Panc1 (cell line): ENCODE measurements at regions not wholly inside any gene's neighbourhood (a gene's known extent, or its start where the extent isn't known, plus 50 kb on each side); places are given as distances from the start of the nearest gene placed in this dataset.

Source experiments
- ATAC-seq: fragments of 200-7000 bp; cut with Tn5 transposase; 2 replicates; pipeline ENCODE4 v1.9.1; 2020; ENCODE audit warnings: mild to moderate bottlenecking, moderate library complexity
- BruUV-seq: library from RNA; stranded (reverse); fragments of 400-500 nt; replicated peaks from 2 replicates; lab custom pipeline; 2021; lab: Mats Ljungman, UMichigan
- CTCF ChIA-PET: fragments of 300-600 bp; sonication (Branson Sonifier 250); formaldehyde crosslinking; loops from one replicate; lab custom pipeline; 2022; ENCODE audit warnings: antibody characterized with exemption; lab: Charles Lee
- POLR2A ChIA-PET: fragments of 300-600 bp; sonication (Branson Sonifier 250); formaldehyde crosslinking; loops from one replicate; lab custom pipeline; 2022; ENCODE audit warnings: antibody characterized with exemption; lab: Charles Lee
- DNase-seq: peaks from one replicate; pipeline ENCODE4 v3.0.0-alpha.2; 2010; ENCODE audit warnings: low read depth, low spot score
- H3K27ac ChIP-seq: 2 replicates; pipeline ENCODE4 v1.5.1; 2011; ENCODE audit warnings: mild to moderate bottlenecking, low read length, inconsistent platforms
- H3K27me3 ChIP-seq: fragments of 200-500 bp; sonication (Bioruptor generic); 2 replicates; pipeline ENCODE4 v1.6.0; 2014; ENCODE audit warnings: low read length, inconsistent platforms; ENCODE audit not compliant: control insufficient read depth, insufficient read depth
- H3K36me3 ChIP-seq: fragments of 200-500 bp; sonication (Bioruptor generic); 2 replicates; pipeline ENCODE4 v1.5.1; 2014; ENCODE audit warnings: inconsistent platforms, mild to moderate bottlenecking, low read length, moderate library complexity; ENCODE audit not compliant: control insufficient read depth, insufficient read depth
- H3K4me1 ChIP-seq: 2 replicates; pipeline ENCODE4 v1.5.1; 2011; ENCODE audit warnings: inconsistent platforms, mild to moderate bottlenecking, low read length, moderate library complexity; ENCODE audit not compliant: control insufficient read depth, insufficient read depth
- H3K4me3 ChIP-seq, 2 experiments: 2 replicates each; pipeline ENCODE4 v1.5.1; 2011 to 2012; ENCODE audit warnings: low read depth in 2 of 2, low read length in 2 of 2, mild to moderate bottlenecking in 2 of 2, inconsistent platforms in 1 of 2, moderate library complexity in 1 of 2
- H3K9me3 ChIP-seq: fragments of 200-500 bp; sonication (Bioruptor generic); 2 replicates; pipeline ENCODE4 v1.5.1; 2014; ENCODE audit warnings: low read depth, mild to moderate bottlenecking, inconsistent platforms, low read length, moderate library complexity; ENCODE audit not compliant: control insufficient read depth, insufficient read depth
- POLR2AphosphoS5 ChIP-seq: IDR thresholded peaks from 2 replicates; pipeline ENCODE4 v1.6.1; 2012; ENCODE audit warnings: mild to moderate bottlenecking, low read depth, low read length, moderate library complexity
- SIN3A ChIP-seq: IDR thresholded peaks from 2 replicates; pipeline ENCODE4 v1.6.1; 2012; ENCODE audit warnings: low read depth, mild to moderate bottlenecking, low read length, moderate library complexity, borderline replicate concordance; ENCODE audit not compliant: insufficient read depth
- TCF7L2 ChIP-seq: IDR thresholded peaks from 2 replicates; pipeline ENCODE4 v1.6.1; 2011; ENCODE audit warnings: mild to moderate bottlenecking, low read depth, low read length, inconsistent platforms
- in situ Hi-C: cut with HindIII; loops from 2 replicates; pipeline ENCODE4 v1.10.0; 2016; ENCODE audit warnings: low sequenced_read_pairs, low pct_unique_long_range_greater_than_20kb
- intact Hi-C: fragments of 100-400 bp; cut with micrococcal nuclease; formaldehyde crosslinking; loops from one replicate; pipeline ENCODE4 v1.10.0; 2022; ENCODE audit not compliant: unreplicated experiment
- TF ChIP-seq, protein P1 (sequence below): fragments of 450-650 bp; IDR thresholded peaks from 2 replicates; pipeline ENCODE4 v1.5.1; 2017; ENCODE audit warnings: mild to moderate bottlenecking
- TF ChIP-seq, protein P2 (sequence below), 2 experiments: IDR thresholded peaks; 2 replicates each; pipeline ENCODE4 v1.6.1; 2011 to 2012; ENCODE audit warnings: low read depth in 2 of 2, control low read depth in 1 of 2, low read length in 1 of 2, mild to moderate bottlenecking in 1 of 2, moderate library complexity in 1 of 2; ENCODE audit not compliant: insufficient read depth in 1 of 2

DNA sequence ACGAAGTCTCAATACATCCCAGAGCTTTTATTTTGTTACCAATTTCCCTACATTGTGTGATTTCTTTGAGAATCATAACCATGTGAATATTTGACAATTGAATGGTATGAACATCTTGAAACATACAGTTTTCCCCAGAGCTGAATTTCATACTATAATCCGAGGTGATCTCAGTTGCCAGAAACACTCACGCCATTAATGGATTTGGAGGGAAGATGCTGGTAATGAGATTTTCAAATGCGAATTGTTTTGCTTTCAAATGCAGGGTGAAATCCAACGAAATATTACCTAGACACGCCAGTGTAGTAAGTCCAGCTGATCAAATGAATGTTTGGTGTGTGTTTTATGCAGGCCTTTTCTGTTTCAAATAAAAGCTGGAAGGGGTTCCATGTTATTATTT lies 277.8 kb upstream of the CDH5 start:
- BruUV-seq = no TSS peak
- ATAC-seq (no peak), DNase-seq (no peak)
- Histone ChIP-seq H3K4me1 (no peaks in the 10 kb centered on the region), H3K4me3 (no peak overlapping the region), H3K36me3 (no peaks in the 10 kb centered on the region), H3K27ac (no peak overlapping the region), H3K27me3 (no peaks in the 10 kb centered on the region), H3K9me3 (no peaks in the 10 kb centered on the region)
- TF ChIP-seq, protein P1, sequence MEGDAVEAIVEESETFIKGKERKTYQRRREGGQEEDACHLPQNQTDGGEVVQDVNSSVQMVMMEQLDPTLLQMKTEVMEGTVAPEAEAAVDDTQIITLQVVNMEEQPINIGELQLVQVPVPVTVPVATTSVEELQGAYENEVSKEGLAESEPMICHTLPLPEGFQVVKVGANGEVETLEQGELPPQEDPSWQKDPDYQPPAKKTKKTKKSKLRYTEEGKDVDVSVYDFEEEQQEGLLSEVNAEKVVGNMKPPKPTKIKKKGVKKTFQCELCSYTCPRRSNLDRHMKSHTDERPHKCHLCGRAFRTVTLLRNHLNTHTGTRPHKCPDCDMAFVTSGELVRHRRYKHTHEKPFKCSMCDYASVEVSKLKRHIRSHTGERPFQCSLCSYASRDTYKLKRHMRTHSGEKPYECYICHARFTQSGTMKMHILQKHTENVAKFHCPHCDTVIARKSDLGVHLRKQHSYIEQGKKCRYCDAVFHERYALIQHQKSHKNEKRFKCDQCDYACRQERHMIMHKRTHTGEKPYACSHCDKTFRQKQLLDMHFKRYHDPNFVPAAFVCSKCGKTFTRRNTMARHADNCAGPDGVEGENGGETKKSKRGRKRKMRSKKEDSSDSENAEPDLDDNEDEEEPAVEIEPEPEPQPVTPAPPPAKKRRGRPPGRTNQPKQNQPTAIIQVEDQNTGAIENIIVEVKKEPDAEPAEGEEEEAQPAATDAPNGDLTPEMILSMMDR = no peak
- TF ChIP-seq, protein P2, sequence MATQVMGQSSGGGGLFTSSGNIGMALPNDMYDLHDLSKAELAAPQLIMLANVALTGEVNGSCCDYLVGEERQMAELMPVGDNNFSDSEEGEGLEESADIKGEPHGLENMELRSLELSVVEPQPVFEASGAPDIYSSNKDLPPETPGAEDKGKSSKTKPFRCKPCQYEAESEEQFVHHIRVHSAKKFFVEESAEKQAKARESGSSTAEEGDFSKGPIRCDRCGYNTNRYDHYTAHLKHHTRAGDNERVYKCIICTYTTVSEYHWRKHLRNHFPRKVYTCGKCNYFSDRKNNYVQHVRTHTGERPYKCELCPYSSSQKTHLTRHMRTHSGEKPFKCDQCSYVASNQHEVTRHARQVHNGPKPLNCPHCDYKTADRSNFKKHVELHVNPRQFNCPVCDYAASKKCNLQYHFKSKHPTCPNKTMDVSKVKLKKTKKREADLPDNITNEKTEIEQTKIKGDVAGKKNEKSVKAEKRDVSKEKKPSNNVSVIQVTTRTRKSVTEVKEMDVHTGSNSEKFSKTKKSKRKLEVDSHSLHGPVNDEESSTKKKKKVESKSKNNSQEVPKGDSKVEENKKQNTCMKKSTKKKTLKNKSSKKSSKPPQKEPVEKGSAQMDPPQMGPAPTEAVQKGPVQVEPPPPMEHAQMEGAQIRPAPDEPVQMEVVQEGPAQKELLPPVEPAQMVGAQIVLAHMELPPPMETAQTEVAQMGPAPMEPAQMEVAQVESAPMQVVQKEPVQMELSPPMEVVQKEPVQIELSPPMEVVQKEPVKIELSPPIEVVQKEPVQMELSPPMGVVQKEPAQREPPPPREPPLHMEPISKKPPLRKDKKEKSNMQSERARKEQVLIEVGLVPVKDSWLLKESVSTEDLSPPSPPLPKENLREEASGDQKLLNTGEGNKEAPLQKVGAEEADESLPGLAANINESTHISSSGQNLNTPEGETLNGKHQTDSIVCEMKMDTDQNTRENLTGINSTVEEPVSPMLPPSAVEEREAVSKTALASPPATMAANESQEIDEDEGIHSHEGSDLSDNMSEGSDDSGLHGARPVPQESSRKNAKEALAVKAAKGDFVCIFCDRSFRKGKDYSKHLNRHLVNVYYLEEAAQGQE (IDR thresholded peaks at IDR 0.05; ENCODE audit: insufficient read depth in 1 of 2, low read depth in 2 of 2, low read length in 1 of 2) = no peak
- no peak for TF ChIP-seq POLR2AphosphoS5
- no peak for TF ChIP-seq TCF7L2
- no peak for TF ChIP-seq SIN3A
- ChIA-PET CTCF (no interaction called here), POLR2A (no interaction called here)
- in situ Hi-C loops (no loop called here), intact Hi-C loops (no loop called here)

DNA sequence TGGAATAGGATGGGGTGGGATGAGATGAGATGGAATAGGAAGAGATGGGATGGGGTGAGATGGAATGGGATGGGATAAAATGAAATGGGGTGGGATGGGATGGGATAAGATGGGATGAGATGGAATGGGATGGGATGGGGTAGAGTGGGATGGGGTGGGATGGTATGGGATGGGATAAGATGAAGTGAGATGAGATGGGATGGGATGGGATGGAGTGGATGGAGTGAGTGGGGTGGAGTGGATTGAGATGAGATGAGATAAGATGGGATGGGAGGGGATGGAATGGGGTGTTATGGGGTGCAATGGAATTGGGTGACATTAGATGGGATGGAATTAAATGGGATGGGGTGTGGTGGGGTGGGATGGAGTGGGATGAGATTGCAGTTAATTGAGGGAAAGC lies 279.2 kb upstream of the CDH5 start:
- DNase-seq = no peak

More for the DNA sequence above, 279.2 kb upstream of the CDH5 start:
- POLR2A ChIA-PET = no interaction called here
- intact Hi-C loops = no loop called here
- Histone ChIP-seq H3K4me3 (no peak overlapping the region), H3K9me3 (no peaks in the 10 kb centered on the region), H3K27ac (no peak overlapping the region), H3K4me1 (no peaks in the 10 kb centered on the region), H3K36me3 (no peaks in the 10 kb centered on the region), H3K27me3 (no peaks in the 10 kb centered on the region)
- CTCF ChIA-PET = no interaction called here
- TF ChIP-seq, protein P1 = no peak
- TF ChIP-seq SIN3A (no peak), POLR2AphosphoS5 (no peak), TCF7L2 (no peak)
- TF ChIP-seq, protein P2 (IDR thresholded peaks at IDR 0.05; ENCODE audit: insufficient read depth in 1 of 2, low read depth in 2 of 2, low read length in 1 of 2) = no peak
- ATAC-seq = no peak
- in situ Hi-C loops = no loop called here
- BruUV-seq = no TSS peak
